C4-2B (cell line): ENCODE measurements at regions not wholly inside any gene's neighbourhood (a gene's known extent, or its start where the extent isn't known, plus 50 kb on each side); places are given as distances from the start of the nearest gene placed in this dataset.

ENCODE experiments used
- H3K27ac ChIP-seq: fragments of 450-650 bp; 2 replicates; pipeline ENCODE4 v1.5.1; 2017
- CTCF ChIP-seq: fragments of 450-650 bp; conservative IDR thresholded peaks from 2 replicates; pipeline ENCODE4 v1.5.1; 2017; ENCODE audit warnings: mild to moderate bottlenecking
- ZFX ChIP-seq: fragments of 450-650 bp; IDR thresholded peaks from 2 replicates; pipeline ENCODE4 v1.6.1; 2017

- no peak overlapping the region for H3K27ac ChIP-seq
- TF ChIP-seq ZFX (no peak), CTCF (no peak)
Measured at GRCh38 chr6:90978046-90978445, 391.2 kb upstream of the MAP3K7 start.

- H3K27ac ChIP-seq: no peak overlapping the region
- TF ChIP-seq CTCF (no peak), ZFX (no peak)
Measured at GRCh38 chr6:90977513-90977912, 390.6 kb upstream of the MAP3K7 start.

GRCh38 chr6:90976341-90976740 lies 389.5 kb upstream of the MAP3K7 start:
- no peak for TF ChIP-seq CTCF
- TF ChIP-seq ZFX: no peak
- no peak overlapping the region for H3K27ac ChIP-seq

- H3K27ac ChIP-seq: no peak overlapping the region
- no peak for TF ChIP-seq CTCF
- no peak for TF ChIP-seq ZFX
Measured at GRCh38 chr6:90975741-90976140, 388.9 kb upstream of the MAP3K7 start.

GRCh38 chr6:90973188-90973587 lies 386.3 kb upstream of the MAP3K7 start:
- TF ChIP-seq ZFX: no peak
- TF ChIP-seq CTCF: no peak
- H3K27ac ChIP-seq: no peak overlapping the region

GRCh38 chr6:90970672-90971071 lies 383.8 kb upstream of the MAP3K7 start:
- TF ChIP-seq ZFX (no peak), CTCF (no peak)
- no peak overlapping the region for H3K27ac ChIP-seq

- TF ChIP-seq ZFX (no peak), CTCF (no peak)
- no peak overlapping the region for H3K27ac ChIP-seq
Measured at GRCh38 chr6:90967471-90967870, 380.6 kb upstream of the MAP3K7 start.
